ENCODE measurements at regions not wholly inside any gene's neighbourhood (a gene's known extent, or its start where the extent isn't known, plus 50 kb on each side); places are given as distances from the start of the nearest gene placed in this dataset.

DNA sequence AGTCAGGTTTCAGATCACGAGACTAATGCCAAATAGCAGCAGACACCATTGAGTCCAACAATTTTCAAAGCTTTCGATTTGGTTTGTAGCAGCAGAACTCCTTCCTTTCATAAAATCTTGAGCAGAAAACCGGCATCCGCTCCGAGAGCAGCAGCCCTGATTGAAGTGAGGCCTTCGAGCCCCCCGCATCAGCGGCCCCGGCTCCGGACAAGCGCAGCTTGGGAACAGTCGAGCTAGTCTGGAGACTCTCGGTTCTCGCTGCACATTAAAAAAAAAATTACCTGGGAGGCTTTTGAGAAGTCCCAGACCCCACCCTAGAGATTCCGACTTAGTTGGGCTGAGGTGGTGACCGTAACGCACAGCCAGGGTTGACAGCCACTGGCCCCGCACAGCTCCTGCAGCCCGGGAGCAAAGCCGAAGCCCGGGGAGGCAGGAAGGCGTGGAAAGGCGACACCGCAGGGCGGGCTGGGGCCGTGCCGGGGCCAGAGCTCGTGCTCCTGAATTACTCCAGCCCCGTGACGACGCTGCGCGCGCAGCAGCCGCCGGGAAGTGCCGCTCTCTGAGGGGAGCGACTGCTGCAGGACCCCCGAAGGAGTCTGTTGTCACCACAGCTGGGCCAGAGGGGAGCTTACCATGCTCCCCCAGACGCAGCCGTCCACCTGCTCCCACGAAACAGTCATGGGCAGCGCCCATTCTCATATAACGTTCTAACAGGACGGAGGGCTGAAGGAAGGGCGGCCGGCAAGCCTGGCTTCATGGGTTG, 57.8 kb downstream of the SPATA19 start:
- no peak for DNase-seq (ENCODE audit: low spot score)
- no peaks in the 10 kb centered on the region for H3K9me3 ChIP-seq (ENCODE audit: low read length)
- no peak overlapping the region for H3K4me3 ChIP-seq (ENCODE audit: low read depth, low read length, poor library complexity, severe bottlenecking)
- no peaks in the 10 kb centered on the region for H3K36me3 ChIP-seq (ENCODE audit: insufficient read depth, low read length)
- no peaks in the 10 kb centered on the region for H3K4me1 ChIP-seq (ENCODE audit: insufficient read depth, low read length, poor library complexity, severe bottlenecking)
- intact Hi-C loops (cut with micrococcal nuclease; ENCODE audit: unreplicated experiment): no loop called here
- H3K9me2 ChIP-seq (ENCODE audit: insufficient read depth, low read length): no peaks in the 10 kb centered on the region
- CTCF ChIA-PET (ENCODE audit: unreplicated experiment): no interaction called here
- no TSS peak for BruUV-seq (replicated peaks)
- no peaks in the 10 kb centered on the region for H3K79me2 ChIP-seq (ENCODE audit: insufficient read depth, low read depth, low read length)
- no peak overlapping the region for H2AFZ ChIP-seq (ENCODE audit: low read length)
- POLR2A ChIA-PET: interaction anchor here (0.5 kb wide), 1 partner anchor 1494 kb away, joined by 3 read pairs; no protein-coding TSS in a partner anchor
- H3K27ac ChIP-seq (ENCODE audit: low read depth, low read length, poor library complexity, severe bottlenecking): no peak overlapping the region
- H3K4me2 ChIP-seq (ENCODE audit: low read length): no peak overlapping the region
- H4K20me1 ChIP-seq (ENCODE audit: insufficient read depth, low read length): no peaks in the 10 kb centered on the region
- no peak for TF ChIP-seq EZH2phosphoT487 (IDR thresholded peaks at IDR 0.05; ENCODE audit: borderline replicate concordance, low read depth, low read length)
- TF ChIP-seq, protein P1, sequence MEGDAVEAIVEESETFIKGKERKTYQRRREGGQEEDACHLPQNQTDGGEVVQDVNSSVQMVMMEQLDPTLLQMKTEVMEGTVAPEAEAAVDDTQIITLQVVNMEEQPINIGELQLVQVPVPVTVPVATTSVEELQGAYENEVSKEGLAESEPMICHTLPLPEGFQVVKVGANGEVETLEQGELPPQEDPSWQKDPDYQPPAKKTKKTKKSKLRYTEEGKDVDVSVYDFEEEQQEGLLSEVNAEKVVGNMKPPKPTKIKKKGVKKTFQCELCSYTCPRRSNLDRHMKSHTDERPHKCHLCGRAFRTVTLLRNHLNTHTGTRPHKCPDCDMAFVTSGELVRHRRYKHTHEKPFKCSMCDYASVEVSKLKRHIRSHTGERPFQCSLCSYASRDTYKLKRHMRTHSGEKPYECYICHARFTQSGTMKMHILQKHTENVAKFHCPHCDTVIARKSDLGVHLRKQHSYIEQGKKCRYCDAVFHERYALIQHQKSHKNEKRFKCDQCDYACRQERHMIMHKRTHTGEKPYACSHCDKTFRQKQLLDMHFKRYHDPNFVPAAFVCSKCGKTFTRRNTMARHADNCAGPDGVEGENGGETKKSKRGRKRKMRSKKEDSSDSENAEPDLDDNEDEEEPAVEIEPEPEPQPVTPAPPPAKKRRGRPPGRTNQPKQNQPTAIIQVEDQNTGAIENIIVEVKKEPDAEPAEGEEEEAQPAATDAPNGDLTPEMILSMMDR (conservative IDR thresholded peaks at IDR 0.05; ENCODE audit: low read length): no peak

DNA sequence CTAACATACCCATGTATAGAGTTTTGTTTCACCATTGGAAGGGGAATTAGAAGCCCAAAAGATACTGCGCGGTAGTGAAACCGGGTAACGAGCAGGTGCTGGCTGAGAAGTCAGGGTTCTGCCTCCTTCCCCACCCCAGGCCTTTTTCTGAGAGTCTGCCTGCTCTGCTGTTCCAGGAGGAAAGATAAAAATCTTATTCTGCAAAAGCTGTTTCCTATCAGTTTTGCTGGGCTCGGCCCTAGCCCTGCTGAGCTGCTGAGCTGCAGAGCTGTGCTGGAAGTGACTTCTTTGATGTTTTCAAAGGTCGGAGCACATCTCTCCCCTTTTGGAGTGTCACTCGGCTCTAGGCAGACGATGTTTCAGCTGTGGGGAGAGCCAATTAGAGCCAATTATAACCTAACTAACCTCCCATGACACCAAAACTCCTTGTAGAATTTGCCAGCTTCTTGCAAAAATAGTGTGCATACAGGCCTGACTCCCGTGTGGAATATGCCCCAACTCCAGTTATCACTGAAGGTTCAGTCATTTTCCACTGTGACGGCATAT, 59.4 kb downstream of the SPATA19 start:
- H3K4me3 ChIP-seq (ENCODE audit: low read depth, low read length, poor library complexity, severe bottlenecking): no peak overlapping the region
- no TSS peak for BruUV-seq (replicated peaks)
- no peaks in the 10 kb centered on the region for H3K9me2 ChIP-seq (ENCODE audit: insufficient read depth, low read length)
- no peaks in the 10 kb centered on the region for H3K4me1 ChIP-seq (ENCODE audit: insufficient read depth, low read length, poor library complexity, severe bottlenecking)
- POLR2A ChIA-PET: no interaction called here
- CTCF ChIA-PET (ENCODE audit: unreplicated experiment): no interaction called here
- no peak overlapping the region for H3K27ac ChIP-seq (ENCODE audit: low read depth, low read length, poor library complexity, severe bottlenecking)
- H4K20me1 ChIP-seq (ENCODE audit: insufficient read depth, low read length): no peaks in the 10 kb centered on the region
- TF ChIP-seq EZH2phosphoT487 (IDR thresholded peaks at IDR 0.05; ENCODE audit: borderline replicate concordance, low read depth, low read length): no peak
- TF ChIP-seq, protein P1 (conservative IDR thresholded peaks at IDR 0.05; ENCODE audit: low read length): no peak
- no peak overlapping the region for H3K4me2 ChIP-seq (ENCODE audit: low read length)
- H3K9me3 ChIP-seq (ENCODE audit: low read length): no peaks in the 10 kb centered on the region
- no peaks in the 10 kb centered on the region for H3K79me2 ChIP-seq (ENCODE audit: insufficient read depth, low read depth, low read length)
- no peaks in the 10 kb centered on the region for H3K36me3 ChIP-seq (ENCODE audit: insufficient read depth, low read length)
- no peak for DNase-seq (ENCODE audit: low spot score)
- intact Hi-C loops (cut with micrococcal nuclease; ENCODE audit: unreplicated experiment): no loop called here
- no peak overlapping the region for H2AFZ ChIP-seq (ENCODE audit: low read length)

- H4K20me1 ChIP-seq (ENCODE audit: insufficient read depth, low read length): no peaks in the 10 kb centered on the region
- no TSS peak for BruUV-seq (replicated peaks)
- intact Hi-C loops (cut with micrococcal nuclease; ENCODE audit: unreplicated experiment): no loop called here
These were observed 61.0 kb downstream of the SPATA19 start for GRCh38 chr11:133784359-133784758.

More at GRCh38 chr11:133784359-133784758, 61.0 kb downstream of the SPATA19 start:
- Histone ChIP-seq H3K4me3 (ENCODE audit: low read depth, low read length, poor library complexity, severe bottlenecking) (no peak overlapping the region), H3K9me2 (ENCODE audit: insufficient read depth, low read length) (no peaks in the 10 kb centered on the region), H3K79me2 (ENCODE audit: insufficient read depth, low read depth, low read length) (no peaks in the 10 kb centered on the region), H3K9me3 (ENCODE audit: low read length) (no peaks in the 10 kb centered on the region), H2AFZ (ENCODE audit: low read length) (no peak overlapping the region), H3K4me1 (ENCODE audit: insufficient read depth, low read length, poor library complexity, severe bottlenecking) (no peaks in the 10 kb centered on the region), H3K27ac (ENCODE audit: low read depth, low read length, poor library complexity, severe bottlenecking) (no peak overlapping the region), H3K36me3 (ENCODE audit: insufficient read depth, low read length) (no peaks in the 10 kb centered on the region), H3K4me2 (ENCODE audit: low read length) (no peak overlapping the region)
- ChIA-PET CTCF (ENCODE audit: unreplicated experiment) (no interaction called here), POLR2A (no interaction called here)
- TF ChIP-seq, protein P1 (conservative IDR thresholded peaks at IDR 0.05; ENCODE audit: low read length): no peak
- no peak for TF ChIP-seq EZH2phosphoT487 (IDR thresholded peaks at IDR 0.05; ENCODE audit: borderline replicate concordance, low read depth, low read length)
- DNase-seq (ENCODE audit: low spot score): no peak

Measured in OCI-LY7 (cell line).